ENCODE measurements at regions not wholly inside any gene's neighbourhood (a gene's known extent, or its start where the extent isn't known, plus 50 kb on each side); places are given as distances from the start of the nearest gene placed in this dataset.

DNA sequence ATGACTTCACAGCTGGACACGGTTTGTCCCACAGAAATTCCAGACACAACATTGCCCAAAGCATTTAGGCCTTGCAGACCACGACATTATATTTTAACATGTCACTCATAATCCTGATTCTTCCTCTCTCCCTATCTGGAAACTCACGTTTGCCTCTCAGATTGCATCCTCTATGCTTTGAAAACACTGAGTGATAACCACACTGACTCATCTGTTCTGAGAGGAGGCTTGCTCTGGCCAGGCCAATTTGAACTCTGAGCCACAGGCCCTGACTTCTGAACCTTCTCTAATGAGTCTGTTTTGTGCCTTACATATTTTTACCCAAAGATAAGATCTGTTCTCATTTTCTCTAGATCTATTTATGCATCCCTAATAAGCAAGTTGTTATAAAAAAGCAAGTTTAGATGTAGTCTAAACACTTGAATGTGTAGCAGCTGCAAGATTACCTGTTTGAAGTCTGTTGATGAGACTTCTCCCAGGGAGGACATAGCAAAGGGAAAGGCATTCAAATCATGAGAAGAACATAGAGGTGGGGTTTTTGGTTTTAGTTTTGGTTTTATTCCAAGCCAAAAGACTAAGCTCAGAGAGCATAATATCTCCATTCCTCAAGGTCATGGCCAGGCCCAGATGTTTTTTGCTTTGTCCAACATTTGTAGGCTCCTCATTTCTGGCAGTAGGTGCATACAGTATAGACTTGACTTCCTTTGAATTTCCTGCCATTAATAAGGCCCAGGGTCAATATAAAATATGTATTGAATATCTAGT, 234.4 kb upstream of the LRTM1 start:
- TF ChIP-seq, protein P1, sequence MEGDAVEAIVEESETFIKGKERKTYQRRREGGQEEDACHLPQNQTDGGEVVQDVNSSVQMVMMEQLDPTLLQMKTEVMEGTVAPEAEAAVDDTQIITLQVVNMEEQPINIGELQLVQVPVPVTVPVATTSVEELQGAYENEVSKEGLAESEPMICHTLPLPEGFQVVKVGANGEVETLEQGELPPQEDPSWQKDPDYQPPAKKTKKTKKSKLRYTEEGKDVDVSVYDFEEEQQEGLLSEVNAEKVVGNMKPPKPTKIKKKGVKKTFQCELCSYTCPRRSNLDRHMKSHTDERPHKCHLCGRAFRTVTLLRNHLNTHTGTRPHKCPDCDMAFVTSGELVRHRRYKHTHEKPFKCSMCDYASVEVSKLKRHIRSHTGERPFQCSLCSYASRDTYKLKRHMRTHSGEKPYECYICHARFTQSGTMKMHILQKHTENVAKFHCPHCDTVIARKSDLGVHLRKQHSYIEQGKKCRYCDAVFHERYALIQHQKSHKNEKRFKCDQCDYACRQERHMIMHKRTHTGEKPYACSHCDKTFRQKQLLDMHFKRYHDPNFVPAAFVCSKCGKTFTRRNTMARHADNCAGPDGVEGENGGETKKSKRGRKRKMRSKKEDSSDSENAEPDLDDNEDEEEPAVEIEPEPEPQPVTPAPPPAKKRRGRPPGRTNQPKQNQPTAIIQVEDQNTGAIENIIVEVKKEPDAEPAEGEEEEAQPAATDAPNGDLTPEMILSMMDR (IDR thresholded peaks at IDR 0.05; ENCODE audit: borderline replicate concordance, extremely low read depth, low read length, poor library complexity, severe bottlenecking): no peak
- no peak for TF ChIP-seq EZH2 (IDR thresholded peaks at IDR 0.05; ENCODE audit: borderline replicate concordance, low read depth, low read length, severe bottlenecking)

Data from DND-41 (cell line).